H1 (cell line): ENCODE measurements at regions not wholly inside any gene's neighbourhood (a gene's known extent, or its start where the extent isn't known, plus 50 kb on each side); places are given as distances from the start of the nearest gene placed in this dataset.

Experiments
- CTCF ChIA-PET: fragments of 300-600 bp; sonication (Branson Sonifier 250); formaldehyde crosslinking; loops from one replicate; lab custom pipeline; 2021; ENCODE audit not compliant: partially characterized antibody; lab: Charles Lee
- POLR2A ChIA-PET: fragments of 300-600 bp; sonication (Branson Sonifier 250); formaldehyde crosslinking; loops from one replicate; lab custom pipeline; 2021; ENCODE audit warnings: inconsistent platforms; ENCODE audit not compliant: partially characterized antibody; lab: Charles Lee
- DNase-seq, 2 experiments: peaks; one replicate each; pipeline versions ENCODE4 v3.0.0 to v3.0.0-alpha.2; 2010 to 2022; ENCODE audit warnings: low spot score in 2 of 2, low read depth in 1 of 2, mixed read lengths in 1 of 2
- FAIRE-seq: peaks from 2 replicates; lab custom pipeline; 2011; peaks lifted over from hg19 to GRCh38; lab: Jason Lieb, UNC
- H2AFZ ChIP-seq: 2 replicates; pipeline ENCODE4 v1.8.1; 2012; ENCODE audit warnings: low read length, inconsistent platforms
- H2AK5ac ChIP-seq: 2 replicates; pipeline ENCODE4 v1.6.1; 2013; ENCODE audit warnings: low read depth, low read length
- H2BK120ac ChIP-seq: replicated peaks from 2 replicates; pipeline ENCODE3; 2013; ENCODE audit warnings: low read depth, low read length, inconsistent platforms
- H2BK12ac ChIP-seq: 2 replicates; pipeline ENCODE4 v1.6.1; 2013; ENCODE audit warnings: low read depth, low read length
- H2BK15ac ChIP-seq: 2 replicates; pipeline ENCODE4 v1.6.1; 2013; ENCODE audit warnings: low read length
- H2BK20ac ChIP-seq: 2 replicates; pipeline ENCODE4 v1.6.1; 2013; ENCODE audit warnings: low read length
- H2BK5ac ChIP-seq: 2 replicates; pipeline ENCODE4 v1.6.1; 2013; ENCODE audit warnings: low read depth, low read length
- H3K14ac ChIP-seq: 2 replicates; pipeline ENCODE4 v1.6.1; 2013; ENCODE audit warnings: inconsistent platforms; ENCODE audit not compliant: insufficient read length
- H3K18ac ChIP-seq: 2 replicates; pipeline ENCODE4 v1.6.1; 2013; ENCODE audit warnings: low read length; ENCODE audit errors: extremely low read depth
- H3K23ac ChIP-seq: 2 replicates; pipeline ENCODE4 v1.6.1; 2013; ENCODE audit warnings: inconsistent platforms; ENCODE audit not compliant: insufficient read length
- H3K23me2 ChIP-seq: 2 replicates; pipeline ENCODE4 v1.6.1; 2013; ENCODE audit warnings: low read depth, low read length
- H3K27ac ChIP-seq: 2 replicates; pipeline ENCODE4 v1.6.1; 2011; ENCODE audit warnings: low read depth, low read length, inconsistent platforms
- H3K27me3 ChIP-seq, 4 experiments: replicated peaks in 1 of 4; 1 replicate in 1 of 4; 2 replicates in 3 of 4; pipeline versions ENCODE4 v1.6.1 to v1.8.1; 2011 to 2013; ENCODE audit warnings: low read length in 3 of 4, mild to moderate bottlenecking in 3 of 4, inconsistent platforms in 2 of 4, mixed read lengths in 2 of 4, moderate library complexity in 1 of 4; ENCODE audit not compliant: control insufficient read depth in 3 of 4, insufficient read depth in 3 of 4; ENCODE audit errors: extremely low read depth in 1 of 4
- H3K36me3 ChIP-seq, 4 experiments: 2 replicates each; pipeline versions ENCODE4 v1.6.1 to v1.8.1; 2011 to 2013; ENCODE audit warnings: mild to moderate bottlenecking in 4 of 4, low read length in 3 of 4, moderate library complexity in 2 of 4, control low read depth in 1 of 4, inconsistent platforms in 1 of 4; ENCODE audit not compliant: insufficient read depth in 4 of 4, control insufficient read depth in 2 of 4
- H3K4ac ChIP-seq: replicated peaks from 2 replicates; pipeline ENCODE3; 2013; ENCODE audit warnings: low read length, low read depth, mixed read lengths, inconsistent platforms; ENCODE audit not compliant: insufficient read length
- H3K4me1 ChIP-seq, 4 experiments: replicated peaks in 1 of 4; 1 replicate in 1 of 4; 2 replicates in 3 of 4; pipeline versions ENCODE4 v1.6.1 to v1.8.1; 2011 to 2013; ENCODE audit warnings: low read length in 3 of 4, inconsistent platforms in 2 of 4, mixed read lengths in 1 of 4; ENCODE audit not compliant: insufficient read depth in 4 of 4, control insufficient read depth in 3 of 4
- H3K4me2 ChIP-seq, 2 experiments: 2 replicates each; pipeline versions ENCODE4 v1.6.1 to v1.8.1; 2011 to 2013; ENCODE audit warnings: low read depth in 2 of 2, low read length in 2 of 2, control low read depth in 1 of 2, inconsistent platforms in 1 of 2, mild to moderate bottlenecking in 1 of 2; ENCODE audit not compliant: insufficient read depth in 1 of 2
- H3K4me3 ChIP-seq, 4 experiments: fragments of 200-600, 300-600 bp in 1 of 4; sonication (generic), shearing (Covaris generic), sonication (Bioruptor Twin) in 1 of 4; 2 replicates each; pipeline versions ENCODE4 v1.5.1 to v1.8.1; 2011 to 2016; ENCODE audit warnings: low read length in 4 of 4, low read depth in 3 of 4, control low read depth in 2 of 4, inconsistent platforms in 2 of 4, mild to moderate bottlenecking in 2 of 4, mixed read lengths in 1 of 4, moderate library complexity in 1 of 4; ENCODE audit not compliant: insufficient read depth in 2 of 4; ENCODE audit errors: extremely low read depth in 1 of 4
- H3K56ac ChIP-seq: replicated peaks from 2 replicates; pipeline ENCODE3; 2013; ENCODE audit warnings: low read depth, mild to moderate bottlenecking, mixed read lengths, low read length, inconsistent platforms; ENCODE audit not compliant: insufficient read length
- H3K79me1 ChIP-seq: 2 replicates; pipeline ENCODE4 v1.6.1; 2013; ENCODE audit warnings: low read depth, low read length, control low read depth
- H3K79me2 ChIP-seq, 2 experiments: 2 replicates each; pipeline versions ENCODE4 v1.6.1 to v1.8.1; 2012 to 2013; ENCODE audit warnings: low read length in 2 of 2, mild to moderate bottlenecking in 2 of 2, inconsistent platforms in 1 of 2; ENCODE audit not compliant: insufficient read depth in 2 of 2, control insufficient read depth in 1 of 2
- H3K9ac ChIP-seq, 4 experiments: replicated peaks in 1 of 4; 1 replicate in 1 of 4; 2 replicates in 3 of 4; pipeline versions ENCODE4 v1.6.1 to v1.8.1; 2011 to 2013; ENCODE audit warnings: low read depth in 3 of 4, low read length in 3 of 4, control low read depth in 2 of 4, mild to moderate bottlenecking in 2 of 4, moderate library complexity in 2 of 4, inconsistent platforms in 1 of 4; ENCODE audit errors: extremely low read depth in 1 of 4
- H3K9me3 ChIP-seq, 2 experiments: 2 replicates each; pipeline versions ENCODE4 v1.6.1 to v1.8.1; 2012 to 2013; ENCODE audit warnings: mild to moderate bottlenecking in 2 of 2, moderate library complexity in 2 of 2, control low read depth in 1 of 2, inconsistent platforms in 1 of 2, low read depth in 1 of 2, low read length in 1 of 2, mixed read lengths in 1 of 2; ENCODE audit not compliant: insufficient read depth in 2 of 2
- H4K20me1 ChIP-seq, 2 experiments: replicated peaks in 1 of 2; 2 replicates each; pipeline versions ENCODE3 to v1.8.1; 2011 to 2013; ENCODE audit warnings: inconsistent platforms in 2 of 2, low read length in 2 of 2, mild to moderate bottlenecking in 1 of 2; ENCODE audit not compliant: insufficient read depth in 2 of 2, control insufficient read depth in 1 of 2
- H4K5ac ChIP-seq: 2 replicates; pipeline ENCODE4 v1.6.1; 2013; ENCODE audit warnings: low read length, low read depth, mixed read lengths, inconsistent platforms; ENCODE audit not compliant: insufficient read length
- H4K8ac ChIP-seq: 2 replicates; pipeline ENCODE4 v1.8.0; 2013; ENCODE audit warnings: mild to moderate bottlenecking, moderate library complexity, low read length, inconsistent platforms; ENCODE audit not compliant: insufficient read depth; ENCODE audit errors: extremely low read depth
- H4K91ac ChIP-seq: replicated peaks from 2 replicates; pipeline ENCODE3; 2013; ENCODE audit warnings: low read length, mixed read lengths, inconsistent platforms; ENCODE audit not compliant: insufficient read length
- EGR1 ChIP-seq: IDR thresholded peaks from 2 replicates; pipeline ENCODE4 v1.6.1; 2011; ENCODE audit warnings: low read depth, low read length, borderline replicate concordance
- HDAC2 ChIP-seq, 2 experiments: fragments of 300-600 bp in 1 of 2; sonication (generic) in 1 of 2; IDR thresholded peaks; 2 replicates each; pipeline ENCODE4 v1.6.1; 2011 to 2012; ENCODE audit warnings: low read depth in 2 of 2, low read length in 2 of 2, mild to moderate bottlenecking in 2 of 2, moderate library complexity in 2 of 2, borderline replicate concordance in 1 of 2, inconsistent platforms in 1 of 2
- JUN ChIP-seq: IDR thresholded peaks from 2 replicates; pipeline ENCODE4 v1.6.1; 2011; ENCODE audit warnings: low read depth, mild to moderate bottlenecking, improper control_type of control experiment, low read length
- KDM1A ChIP-seq: fragments of 200-600, 300-600 bp; sonication (generic); IDR thresholded peaks from 2 replicates; pipeline ENCODE4 v1.7.1; 2016; ENCODE audit warnings: mild to moderate bottlenecking, low read length, borderline replicate concordance
- NANOG ChIP-seq: IDR thresholded peaks from 2 replicates; pipeline ENCODE4 v1.6.1; 2011; ENCODE audit warnings: low read length, low read depth, mild to moderate bottlenecking, inconsistent platforms; ENCODE audit not compliant: insufficient read depth, poor library complexity, severe bottlenecking
- NRF1 ChIP-seq: IDR thresholded peaks from 2 replicates; pipeline ENCODE4 v1.6.1; 2011; ENCODE audit warnings: mild to moderate bottlenecking, low read depth, low read length, improper control_type of control experiment
- POLR2AphosphoS5 ChIP-seq: IDR thresholded peaks from 2 replicates; pipeline ENCODE4 v1.6.1; 2011; ENCODE audit warnings: low read depth, low read length
- SAP30 ChIP-seq: fragments of 300-600 bp; sonication (generic); IDR thresholded peaks from 2 replicates; pipeline ENCODE4 v1.7.1; 2012; ENCODE audit warnings: low read length, moderate library complexity, mild to moderate bottlenecking, inconsistent platforms; ENCODE audit not compliant: insufficient read depth, insufficient replicate concordance
- WGBS, 2 experiments: shearing (Covaris generic) in 1 of 2; methylation state at CpG; one replicate each; pipeline versions ENCODE4 v1.1.6 to v1.1.7; 2013 to 2015; ENCODE audit warnings: low lambda C conversion rate in 2 of 2, mixed read lengths in 2 of 2, inconsistent platforms in 1 of 2, low coverage in 1 of 2, missing lambda C conversion rate in 1 of 2; ENCODE audit not compliant: insufficient replicate concordance in 2 of 2, insufficient coverage in 1 of 2, insufficient read length in 1 of 2; ENCODE audit errors: extremely low coverage in 1 of 2, missing lambda C conversion rate in 1 of 2; 5-methylcytosine and 5-hydroxymethylcytosine counted together
- TF ChIP-seq, protein P1 (sequence below): IDR thresholded peaks from 2 replicates; pipeline ENCODE4 v1.6.1; 2012; ENCODE audit warnings: low read length, inconsistent platforms

GRCh38 chr3:5813521-5813920 is 626.0 kb downstream of the EDEM1 start:
- Histone ChIP-seq H3K36me3 (no peaks in the 10 kb centered on the region), H4K5ac (no peak overlapping the region), H3K23ac (no peak overlapping the region), H3K9ac (no peak overlapping the region), H4K91ac (no peak overlapping the region), H2BK15ac (no peak overlapping the region), H4K8ac (no peak overlapping the region), H2BK12ac (no peak overlapping the region), H3K4ac (no peak overlapping the region), H2AK5ac (no peak overlapping the region), H3K9me3 (no peaks in the 10 kb centered on the region), H2BK20ac (no peak overlapping the region), H2BK120ac (no peak overlapping the region), H3K79me1 (no peaks in the 10 kb centered on the region), H3K4me3 (no peak overlapping the region), H3K23me2 (no peaks in the 10 kb centered on the region), H3K4me2 (no peak overlapping the region), H4K20me1 (no peaks in the 10 kb centered on the region), H2AFZ (no peak overlapping the region), H3K56ac (no peak overlapping the region), H3K14ac (no peak overlapping the region), H3K18ac (no peak overlapping the region), H3K27me3 (no peaks in the 10 kb centered on the region), H3K79me2 (no peaks in the 10 kb centered on the region), H3K4me1 (no peaks in the 10 kb centered on the region), H3K27ac (no peak overlapping the region), H2BK5ac (no peak overlapping the region)
- TF ChIP-seq POLR2AphosphoS5 (no peak), NANOG (no peak), EGR1 (no peak), SAP30 (no peak), JUN (no peak), HDAC2 (IDR thresholded peaks at IDR 0.05; ENCODE audit: borderline replicate concordance in 1 of 2, low read depth in 2 of 2, low read length in 2 of 2) (no peak), KDM1A (no peak), NRF1 (no peak)
- TF ChIP-seq, protein P1, sequence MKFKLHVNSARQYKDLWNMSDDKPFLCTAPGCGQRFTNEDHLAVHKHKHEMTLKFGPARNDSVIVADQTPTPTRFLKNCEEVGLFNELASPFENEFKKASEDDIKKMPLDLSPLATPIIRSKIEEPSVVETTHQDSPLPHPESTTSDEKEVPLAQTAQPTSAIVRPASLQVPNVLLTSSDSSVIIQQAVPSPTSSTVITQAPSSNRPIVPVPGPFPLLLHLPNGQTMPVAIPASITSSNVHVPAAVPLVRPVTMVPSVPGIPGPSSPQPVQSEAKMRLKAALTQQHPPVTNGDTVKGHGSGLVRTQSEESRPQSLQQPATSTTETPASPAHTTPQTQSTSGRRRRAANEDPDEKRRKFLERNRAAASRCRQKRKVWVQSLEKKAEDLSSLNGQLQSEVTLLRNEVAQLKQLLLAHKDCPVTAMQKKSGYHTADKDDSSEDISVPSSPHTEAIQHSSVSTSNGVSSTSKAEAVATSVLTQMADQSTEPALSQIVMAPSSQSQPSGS, result no peak
- DNase-seq (no peak), FAIRE-seq (no peak)
- ChIA-PET POLR2A (no interaction called here), CTCF (interaction anchor here (0.8 kb wide), 1 partner anchor 90 kb away, joined by 3 read pairs; no protein-coding TSS in a partner anchor)
- 74% methylated on average over 2 of the region's 2 CpGs; no CpG with 5 or more reads in 1 of the 2 experiments for WGBS, 2 experiments
